GM18909 (cell line): ENCODE measurements at regions not wholly inside any gene's neighbourhood (a gene's known extent, or its start where the extent isn't known, plus 50 kb on each side); places are given as distances from the start of the nearest gene placed in this dataset.

ENCODE experiments used
- ATAC-seq: cut with Tn5 transposase; IDR thresholded peaks from one replicate; pipeline ENCODE4 v1.9.1; 2021; ENCODE audit warnings: mild to moderate bottlenecking; ENCODE audit not compliant: unreplicated experiment, poor library complexity

DNA sequence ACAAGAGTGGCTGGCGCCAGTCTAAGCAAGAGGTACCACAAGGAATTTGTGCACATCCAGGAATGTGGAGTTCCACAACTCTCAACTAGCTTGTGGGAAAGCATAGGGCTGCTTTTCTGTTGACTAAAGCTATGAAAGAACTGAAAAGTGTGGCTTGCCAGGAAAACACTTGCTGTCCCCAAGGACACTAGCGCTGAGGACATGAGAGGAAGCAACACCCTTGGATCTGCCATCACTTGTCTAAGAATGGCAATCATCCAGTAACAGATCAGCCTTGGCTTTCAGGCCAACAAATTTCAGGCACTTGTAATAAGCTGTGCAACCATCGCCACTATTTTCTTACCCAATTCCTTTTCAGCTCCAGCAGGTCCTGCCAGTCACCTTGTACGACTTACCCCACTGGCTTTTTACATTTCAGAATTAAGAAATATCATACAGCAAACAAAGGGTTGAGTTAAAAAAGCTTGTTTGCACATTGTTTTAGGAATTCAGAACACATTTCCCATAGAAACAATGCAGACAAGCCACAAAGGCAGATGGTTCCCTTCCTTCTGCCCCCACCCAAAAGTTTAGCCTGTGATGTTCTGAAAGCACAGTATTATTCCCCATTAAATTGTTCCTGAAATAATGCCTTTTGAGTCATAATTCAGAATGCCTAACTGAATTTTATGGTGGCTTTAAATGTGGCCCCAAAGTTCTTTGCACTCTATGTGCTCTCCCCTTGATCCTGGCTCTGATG is 57.9 kb upstream of the SSTR4 start:
- ATAC-seq = no peak

DNA sequence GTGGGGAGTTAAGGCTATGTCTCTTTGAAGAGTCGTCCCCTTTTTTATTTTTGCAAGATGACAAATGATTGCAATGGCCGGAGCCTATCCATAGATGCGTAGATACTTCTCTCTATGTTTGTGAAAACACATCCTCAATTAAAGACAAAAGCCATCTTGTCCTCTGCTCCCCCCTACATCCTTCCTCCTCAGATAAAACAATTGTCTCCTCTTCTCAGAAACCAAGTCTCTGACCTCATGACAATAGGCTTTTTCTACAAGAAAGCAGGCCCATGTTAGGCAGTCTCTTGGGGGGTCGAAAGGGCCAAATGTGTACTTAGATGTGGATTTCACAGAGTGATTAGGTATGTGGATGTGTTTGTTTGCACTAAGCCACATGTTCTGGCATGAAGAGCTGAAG is 51.1 kb upstream of the SSTR4 start:
- ATAC-seq = no peak

DNA sequence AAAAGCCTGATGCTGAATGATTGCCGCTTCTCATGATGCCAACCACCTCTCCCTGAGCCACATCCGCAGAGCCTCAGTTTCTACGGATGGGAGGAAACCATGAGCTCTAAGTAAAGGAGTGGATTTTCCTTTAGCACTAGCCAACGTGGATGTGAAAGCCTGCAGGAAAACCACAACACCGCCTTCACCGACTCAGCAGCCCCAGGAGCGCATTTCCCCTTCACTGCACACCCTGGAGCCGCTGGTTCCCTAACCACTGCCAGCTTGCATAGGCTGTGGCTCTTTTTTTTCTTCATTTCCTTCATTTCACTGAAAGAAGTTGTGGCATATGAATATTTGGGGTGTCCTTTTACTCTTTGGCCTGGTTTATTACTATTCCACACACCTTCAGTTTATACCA is 50.5 kb upstream of the SSTR4 start:
- no peak for ATAC-seq

DNA sequence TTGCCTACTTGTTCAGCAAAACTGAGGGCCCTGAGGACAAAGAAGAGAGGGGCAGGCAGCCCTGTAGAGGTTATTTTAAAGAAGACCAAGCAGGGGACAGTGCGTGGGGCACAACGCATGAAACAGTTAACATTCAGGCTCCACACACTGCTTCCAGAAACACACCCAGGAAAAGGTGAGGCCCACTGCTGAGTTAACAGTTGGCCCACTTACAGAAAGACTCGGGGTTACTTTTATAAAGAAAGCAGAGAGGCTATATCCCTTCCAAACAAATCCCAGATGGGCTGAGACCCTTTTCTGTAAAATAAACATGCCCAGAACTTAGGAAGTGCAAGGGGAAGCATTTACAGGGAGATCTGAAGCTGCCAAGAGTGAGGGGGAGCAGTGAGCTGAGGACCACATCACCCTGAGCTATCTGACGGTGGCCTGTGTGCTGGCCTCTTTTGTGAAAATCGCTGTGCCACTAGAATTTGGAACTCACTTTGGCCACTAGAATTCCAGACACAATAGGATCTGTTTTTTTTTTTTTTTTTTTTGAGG is 49.8 kb upstream of the SSTR4 start:
- no peak for ATAC-seq
